HL-60/S4 treated with phorbol 12-myristate 13-acetate at 8.2 ng/mL for 4 days and 3 days (cell line): ENCODE measurements at regions not wholly inside any gene's neighbourhood (a gene's known extent, or its start where the extent isn't known, plus 50 kb on each side); places are given as distances from the start of the nearest gene placed in this dataset.
"Not testable (repeated sequence)": the region's sequence is repeated elsewhere in the genome, so short reads cannot be mapped to it uniquely, and the experiment has no call there.

Experiments
- in situ Hi-C: fragments of 300-500 bp; cut with MboI; formaldehyde crosslinking; loops from 2 replicates; pipeline ENCODE4 v1.15.0; 2022; ENCODE audit warnings: low sequenced_read_pairs

GRCh38 chr17:53765609-53766008 is 57.1 kb upstream of the KIF2B start:
- in situ Hi-C loops: no loop called here

GRCh38 chr17:53765129-53765528 is 57.6 kb upstream of the KIF2B start:
- in situ Hi-C loops: no loop called here

- in situ Hi-C loops: no loop called here
Measured at GRCh38 chr17:53757559-53757958, 65.2 kb upstream of the KIF2B start.

- in situ Hi-C loops: not testable (repeated sequence)
Measured at GRCh38 chr17:53757116-53757515, 65.6 kb upstream of the KIF2B start.

- in situ Hi-C loops: no loop called here
Measured at GRCh38 chr17:53749178-53749577, 73.5 kb upstream of the KIF2B start.

GRCh38 chr17:53748159-53748820 is 74.4 kb upstream of the KIF2B start:
- in situ Hi-C loops: not testable (repeated sequence)

DNA sequence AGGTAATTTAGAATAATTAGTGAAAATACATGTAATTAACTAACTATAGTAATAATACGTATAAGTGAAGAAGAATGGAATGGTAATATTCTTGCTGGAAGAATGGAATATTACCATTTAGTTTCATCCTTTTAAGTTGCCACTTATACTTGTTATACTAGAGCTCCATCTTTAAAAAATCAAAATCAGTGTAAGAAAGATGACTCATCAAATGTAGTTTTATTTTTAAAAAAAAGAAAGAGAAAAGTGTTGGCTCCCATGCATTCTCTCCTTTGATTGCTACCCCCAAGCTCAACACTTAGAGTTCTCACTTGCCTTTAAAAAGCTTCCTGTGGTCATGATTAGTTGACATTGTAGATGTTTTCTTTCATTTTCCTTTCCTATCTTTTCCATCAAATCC is 82.4 kb upstream of the KIF2B start:
- in situ Hi-C loops: no loop called here

- in situ Hi-C loops: no loop called here
Measured at GRCh38 chr17:53736516-53737240, 86.0 kb upstream of the KIF2B start.

- in situ Hi-C loops: no loop called here
Measured at GRCh38 chr17:53724726-53725125, 98.0 kb upstream of the KIF2B start.

DNA sequence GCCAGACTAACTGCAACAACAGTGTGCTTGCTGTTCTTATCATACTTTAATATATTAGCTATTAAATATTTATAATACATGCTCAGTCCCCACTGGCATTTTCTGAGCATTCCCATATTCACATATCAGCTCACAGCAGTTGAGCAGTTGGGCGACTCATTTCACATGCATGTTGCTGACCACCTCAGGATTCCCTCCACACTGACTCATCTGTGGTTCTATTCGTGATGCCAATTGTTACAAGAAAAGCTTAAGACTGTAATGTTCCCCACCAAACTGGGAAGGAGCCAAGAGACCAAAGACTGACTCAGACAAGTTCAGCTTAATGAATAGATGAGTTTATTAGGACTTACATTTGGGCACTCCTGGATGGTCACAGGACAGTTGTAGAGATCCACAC is 100.3 kb upstream of the KIF2B start:
- in situ Hi-C loops: no loop called here

GRCh38 chr17:53721101-53721500 is 101.6 kb upstream of the KIF2B start:
- in situ Hi-C loops: no loop called here

- in situ Hi-C loops: no loop called here
Measured at GRCh38 chr17:53719229-53719628, 103.5 kb upstream of the KIF2B start.

DNA sequence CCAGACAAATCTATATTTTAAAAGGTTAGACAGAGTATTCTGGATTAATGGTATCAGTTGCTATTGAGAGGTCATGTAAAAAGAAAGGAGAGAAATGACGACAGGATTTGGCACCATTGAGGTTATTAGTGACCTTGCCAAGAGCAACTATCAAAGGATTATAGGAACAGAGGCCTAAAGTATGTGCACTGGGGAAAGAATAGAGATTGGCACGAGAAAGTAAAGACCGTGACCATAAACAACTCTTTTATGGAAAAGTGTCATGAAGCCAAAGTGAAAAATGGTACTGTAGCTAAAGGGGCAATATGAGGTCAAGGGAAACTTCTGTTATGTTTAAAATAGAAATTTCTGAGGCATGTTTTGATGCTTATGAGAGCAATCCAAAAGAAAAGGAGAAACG is 115.2 kb upstream of the KIF2B start:
- in situ Hi-C loops: no loop called here

DNA sequence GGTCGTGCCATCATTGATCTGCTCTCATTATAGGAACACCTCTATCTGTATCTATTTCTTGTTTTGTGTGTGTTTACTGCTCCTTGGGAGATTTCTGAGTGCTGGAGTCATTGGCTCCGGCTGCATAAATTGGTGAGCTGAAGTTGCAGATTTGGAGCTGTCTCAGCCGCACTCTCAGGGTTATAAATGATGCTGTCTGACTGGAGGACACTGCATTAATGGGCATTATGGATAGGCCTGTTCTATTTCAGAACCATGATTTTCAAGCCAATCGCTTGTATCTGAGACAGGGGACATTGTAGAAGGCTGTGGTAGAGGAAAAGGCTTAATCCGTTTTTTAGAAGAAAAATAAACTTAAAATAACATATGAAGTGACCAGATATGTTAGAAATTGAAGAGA is 126.4 kb upstream of the KIF2B start:
- in situ Hi-C loops: no loop called here

DNA sequence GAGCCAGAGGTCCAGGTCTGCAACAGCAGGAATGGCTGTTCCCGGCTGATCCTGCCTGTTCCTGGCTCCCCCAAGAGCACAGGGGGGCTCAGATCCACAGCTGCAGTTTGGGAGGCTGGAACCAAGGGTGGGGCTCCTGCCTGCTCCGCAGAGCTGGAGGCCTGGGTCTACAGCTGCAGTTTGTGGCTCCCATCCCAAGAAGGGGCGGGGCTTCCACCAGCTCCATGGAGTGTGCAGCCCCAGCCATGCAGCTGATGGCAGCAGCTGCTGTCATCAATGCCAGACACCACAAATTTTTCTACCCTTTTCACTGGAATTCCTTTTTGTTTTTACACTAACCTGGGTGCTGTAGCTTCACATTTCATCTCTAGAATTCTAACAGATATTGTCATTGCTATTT is 135.4 kb upstream of the KIF2B start:
- in situ Hi-C loops: no loop called here

GRCh38 chr17:53680745-53681144 is 142.0 kb upstream of the KIF2B start:
- in situ Hi-C loops: no loop called here

- in situ Hi-C loops: no loop called here
Measured at GRCh38 chr17:53668854-53669253, 153.9 kb upstream of the KIF2B start.

DNA sequence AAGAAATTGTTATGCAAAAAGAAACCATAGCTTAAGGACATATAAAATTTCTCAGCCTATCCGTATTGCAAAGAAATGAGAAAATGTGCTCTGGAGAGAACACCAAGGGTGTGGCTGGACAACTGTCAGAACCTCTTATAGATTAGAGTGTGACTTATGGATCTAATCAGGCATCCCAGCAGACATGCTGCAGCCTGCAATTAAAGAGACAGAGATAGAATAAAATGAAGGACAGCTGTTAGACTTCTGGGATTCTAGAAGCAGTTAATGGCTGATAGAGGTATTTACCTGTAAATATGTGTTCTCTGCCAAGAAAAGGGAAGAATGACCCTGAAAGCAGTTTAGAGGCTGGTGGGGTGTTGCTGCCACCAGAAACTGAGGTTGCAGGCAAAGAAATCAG is 160.1 kb upstream of the KIF2B start:
- in situ Hi-C loops: no loop called here

DNA sequence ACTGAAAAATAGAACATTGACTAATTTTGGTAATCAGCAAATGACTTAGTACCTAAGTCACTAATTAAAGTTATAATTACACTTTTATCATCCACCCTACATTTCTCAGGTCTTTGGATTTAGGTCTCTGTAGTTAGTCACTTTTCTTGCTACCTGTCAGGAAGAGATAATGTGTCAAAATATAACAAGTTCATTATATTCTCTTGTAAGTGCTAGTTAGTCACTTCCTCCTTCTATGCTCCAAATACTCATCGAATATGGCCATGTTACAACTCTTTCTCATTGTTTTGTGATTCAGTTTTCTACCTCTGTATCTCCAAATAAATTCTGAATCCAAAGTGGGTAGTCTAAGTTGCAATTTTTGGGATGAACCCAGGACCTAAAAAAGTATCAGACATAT is 163.5 kb upstream of the KIF2B start:
- in situ Hi-C loops: no loop called here

- in situ Hi-C loops: no loop called here
Measured at GRCh38 chr17:53655591-53655990, 167.1 kb upstream of the KIF2B start.

GRCh38 chr17:53649201-53649600 is 173.5 kb upstream of the KIF2B start:
- in situ Hi-C loops: no loop called here

DNA sequence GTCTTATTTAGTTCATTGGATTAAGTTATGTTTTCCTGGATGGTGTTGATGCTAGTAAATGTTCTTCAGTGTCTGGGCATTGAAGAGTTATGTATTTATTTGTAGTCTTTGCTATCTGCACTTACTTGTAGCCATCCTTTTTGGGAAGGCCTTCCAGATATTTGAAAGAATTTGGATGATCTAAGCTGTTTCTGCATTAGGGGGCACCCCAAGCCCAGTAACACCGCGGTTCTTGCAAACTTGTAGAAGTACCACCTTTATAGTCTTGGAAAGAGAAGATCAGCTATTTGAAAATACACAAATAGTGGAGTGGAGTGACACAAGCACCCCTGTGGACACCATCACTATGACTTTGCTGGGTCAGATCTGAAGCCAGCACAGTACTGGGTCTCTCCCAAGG is 175.9 kb upstream of the KIF2B start:
- in situ Hi-C loops: no loop called here

DNA sequence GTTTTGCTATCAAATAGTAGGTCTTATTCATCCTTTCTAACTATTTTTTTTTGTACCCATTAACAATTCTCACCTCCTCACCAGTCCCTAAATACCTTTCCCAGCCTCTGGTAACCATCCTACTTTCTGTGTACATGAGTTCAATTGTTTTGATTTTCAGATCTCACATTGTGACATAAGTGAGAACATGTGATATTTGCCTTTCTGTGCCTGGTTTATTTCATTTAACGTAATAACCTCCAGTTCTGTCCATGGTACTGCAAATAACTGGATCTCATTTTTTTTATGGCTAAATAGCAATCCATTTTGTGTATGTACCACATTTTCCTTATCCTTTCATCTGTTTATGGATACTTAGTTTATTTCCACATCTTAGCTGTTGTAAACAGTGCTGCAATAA is 181.9 kb upstream of the KIF2B start:
- in situ Hi-C loops: no loop called here
